ENCODE measurements at regions not wholly inside any gene's neighbourhood (a gene's known extent, or its start where the extent isn't known, plus 50 kb on each side); places are given as distances from the start of the nearest gene placed in this dataset.

DNA sequence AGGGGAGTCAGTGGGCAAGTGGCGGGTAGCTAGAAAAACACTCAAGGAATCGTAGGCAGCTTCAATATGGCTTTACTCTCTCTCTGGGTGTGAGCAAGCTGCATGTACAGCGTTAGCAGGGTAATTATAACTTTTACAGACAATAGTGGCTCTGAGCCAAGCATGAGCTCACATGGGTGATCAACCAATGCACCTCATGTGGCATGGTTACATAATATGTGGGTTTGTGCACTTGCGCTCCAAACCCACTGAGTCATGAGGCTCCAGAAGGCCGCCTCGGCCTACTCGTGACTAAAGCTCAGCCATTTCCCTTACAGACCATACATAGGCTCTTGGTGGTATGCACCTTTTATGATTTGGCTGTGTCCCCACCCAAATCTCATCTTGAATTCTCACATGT lies 78.4 kb upstream of the FBXL4 start:
- TF ChIP-seq, protein P1, sequence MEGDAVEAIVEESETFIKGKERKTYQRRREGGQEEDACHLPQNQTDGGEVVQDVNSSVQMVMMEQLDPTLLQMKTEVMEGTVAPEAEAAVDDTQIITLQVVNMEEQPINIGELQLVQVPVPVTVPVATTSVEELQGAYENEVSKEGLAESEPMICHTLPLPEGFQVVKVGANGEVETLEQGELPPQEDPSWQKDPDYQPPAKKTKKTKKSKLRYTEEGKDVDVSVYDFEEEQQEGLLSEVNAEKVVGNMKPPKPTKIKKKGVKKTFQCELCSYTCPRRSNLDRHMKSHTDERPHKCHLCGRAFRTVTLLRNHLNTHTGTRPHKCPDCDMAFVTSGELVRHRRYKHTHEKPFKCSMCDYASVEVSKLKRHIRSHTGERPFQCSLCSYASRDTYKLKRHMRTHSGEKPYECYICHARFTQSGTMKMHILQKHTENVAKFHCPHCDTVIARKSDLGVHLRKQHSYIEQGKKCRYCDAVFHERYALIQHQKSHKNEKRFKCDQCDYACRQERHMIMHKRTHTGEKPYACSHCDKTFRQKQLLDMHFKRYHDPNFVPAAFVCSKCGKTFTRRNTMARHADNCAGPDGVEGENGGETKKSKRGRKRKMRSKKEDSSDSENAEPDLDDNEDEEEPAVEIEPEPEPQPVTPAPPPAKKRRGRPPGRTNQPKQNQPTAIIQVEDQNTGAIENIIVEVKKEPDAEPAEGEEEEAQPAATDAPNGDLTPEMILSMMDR (conservative IDR thresholded peaks at IDR 0.05; ENCODE audit: low read depth, low read length), result no peak
- no peak for TF ChIP-seq EZH2 (IDR thresholded peaks at IDR 0.05; ENCODE audit: low read length, unreplicated experiment)
